NCI-H2227 treated with DMSO at 0.1 percent for 48 hours (cell line): ENCODE measurements at regions not wholly inside any gene's neighbourhood (a gene's known extent, or its start where the extent isn't known, plus 50 kb on each side); places are given as distances from the start of the nearest gene placed in this dataset.

ENCODE experiments used
- DNase-seq: peaks from one replicate; lab custom pipeline; 2025; lab: John Stamatoyannopoulos, UW

- peak; percentile 40 for DNase-seq
These were observed 182.3 kb downstream of the RDH14 start for GRCh38 chr2:18378020-18378653.

- DNase-seq, result no peak
These were observed 183.5 kb downstream of the RDH14 start for GRCh38 chr2:18376936-18377335.

- DNase-seq, result no peak
These were observed 186.8 kb downstream of the RDH14 start for GRCh38 chr2:18373664-18374063.

GRCh38 chr2:18373081-18373480 is 187.4 kb downstream of the RDH14 start:
- DNase-seq, result no peak

GRCh38 chr2:18372641-18373040 is 187.8 kb downstream of the RDH14 start:
- no peak for DNase-seq

GRCh38 chr2:18369760-18370159 is 190.7 kb downstream of the RDH14 start:
- DNase-seq, result no peak

GRCh38 chr2:18368008-18368407 is 192.4 kb downstream of the RDH14 start:
- no peak for DNase-seq

GRCh38 chr2:18365342-18365741 is 195.1 kb downstream of the RDH14 start:
- DNase-seq, result no peak

GRCh38 chr2:18363348-18363747 is 197.1 kb downstream of the RDH14 start:
- DNase-seq, result no peak

GRCh38 chr2:18362696-18363095 is 197.8 kb downstream of the RDH14 start:
- DNase-seq, result no peak

- DNase-seq, result no peak
These were observed 202.9 kb downstream of the RDH14 start for GRCh38 chr2:18357537-18357936.

GRCh38 chr2:18356676-18357075 is 203.8 kb downstream of the RDH14 start:
- DNase-seq, result no peak

- no peak for DNase-seq
These were observed 211.0 kb downstream of the RDH14 start for GRCh38 chr2:18349421-18349820.

- no peak for DNase-seq
These were observed 213.6 kb downstream of the RDH14 start for GRCh38 chr2:18346874-18347273.

- no peak for DNase-seq
These were observed 214.1 kb downstream of the RDH14 start for GRCh38 chr2:18346344-18346743.

GRCh38 chr2:18345848-18346247 is 214.6 kb downstream of the RDH14 start:
- DNase-seq, result no peak

GRCh38 chr2:18342901-18343300 is 217.6 kb downstream of the RDH14 start:
- no peak for DNase-seq

GRCh38 chr2:18339326-18339725 is 221.1 kb downstream of the RDH14 start:
- no peak for DNase-seq

GRCh38 chr2:18336975-18337374 is 223.5 kb downstream of the RDH14 start:
- DNase-seq, result no peak

- no peak for DNase-seq
These were observed 228.0 kb downstream of the RDH14 start for GRCh38 chr2:18332477-18332876.

GRCh38 chr2:18325118-18325517 is 235.3 kb downstream of the RDH14 start:
- DNase-seq, result no peak

- no peak for DNase-seq
These were observed 240.5 kb downstream of the RDH14 start for GRCh38 chr2:18319987-18320386.

- no peak for DNase-seq
These were observed 243.4 kb downstream of the RDH14 start for GRCh38 chr2:18317017-18317416.

- DNase-seq, result no peak
These were observed 247.6 kb downstream of the RDH14 start for GRCh38 chr2:18312818-18313217.
